ENCODE measurements at regions not wholly inside any gene's neighbourhood (a gene's known extent, or its start where the extent isn't known, plus 50 kb on each side); places are given as distances from the start of the nearest gene placed in this dataset.

DNA sequence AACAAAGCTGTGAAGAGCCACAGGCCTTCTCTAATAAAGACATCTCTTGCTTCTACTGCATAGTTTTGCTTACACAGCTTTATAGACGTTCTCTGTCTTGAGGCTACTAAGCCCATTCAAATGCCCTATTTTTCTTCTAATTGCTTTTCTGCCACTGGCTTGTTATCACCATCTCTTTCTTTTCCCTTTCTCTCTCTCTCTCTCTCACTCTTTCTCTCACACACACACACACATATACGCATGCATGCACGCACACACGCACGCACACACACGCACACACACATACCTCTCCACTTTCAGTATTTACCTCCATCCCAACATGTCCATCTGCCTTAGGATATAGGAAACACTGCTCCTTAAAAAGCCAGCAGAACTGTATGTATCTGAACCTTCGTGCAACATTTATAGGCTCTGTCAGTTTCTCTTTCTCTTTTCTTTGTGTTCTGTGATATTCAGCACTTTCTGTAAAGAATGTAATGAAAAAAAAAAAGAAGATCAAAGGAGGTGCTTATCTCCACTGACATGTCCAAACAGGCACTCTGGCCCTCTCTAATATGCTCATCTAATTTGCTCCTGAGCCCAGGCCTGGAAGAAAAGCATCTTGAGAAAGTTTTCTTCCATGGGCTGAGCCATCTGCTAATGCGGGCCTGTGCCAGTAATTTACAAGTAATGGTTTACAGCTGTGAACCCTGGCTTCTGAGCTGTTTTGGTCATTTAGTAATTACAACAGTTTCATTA is 1046.7 kb upstream of the MAP3K7 start:
- DNase-seq (ENCODE audit: low read depth in 4 of 4, low spot score in 3 of 4) = peak in 1 of 4 donors; percentile 14

DNA sequence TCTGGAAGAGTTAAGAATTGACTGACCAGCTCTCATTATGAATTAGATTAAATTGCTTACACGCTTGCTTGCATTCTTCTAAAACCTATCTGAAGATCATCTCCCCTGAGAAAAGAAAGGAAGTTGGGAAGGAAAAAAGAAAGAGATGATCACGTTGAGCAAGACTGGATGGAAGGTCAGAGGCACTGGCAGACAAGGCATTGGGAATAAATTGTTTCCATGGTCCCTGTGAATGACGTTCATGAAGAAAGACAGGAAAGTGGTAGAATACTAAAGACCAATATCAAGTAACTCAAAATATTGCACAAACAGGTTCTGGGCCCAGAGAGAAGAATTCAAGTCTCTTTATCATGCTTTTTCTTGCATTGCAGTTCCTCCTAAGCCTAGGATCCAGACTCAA is 1045.4 kb upstream of the MAP3K7 start:
- DNase-seq (ENCODE audit: low read depth in 4 of 4, low spot score in 3 of 4) = no peak

- no peak for DNase-seq (ENCODE audit: low read depth in 4 of 4, low spot score in 3 of 4)
Measured at GRCh38 chr6:91631227-91631626, 1044.4 kb upstream of the MAP3K7 start.

- no peak for DNase-seq (ENCODE audit: low read depth in 4 of 4, low spot score in 3 of 4)
Measured at GRCh38 chr6:91626911-91627310, 1040.0 kb upstream of the MAP3K7 start.

DNA sequence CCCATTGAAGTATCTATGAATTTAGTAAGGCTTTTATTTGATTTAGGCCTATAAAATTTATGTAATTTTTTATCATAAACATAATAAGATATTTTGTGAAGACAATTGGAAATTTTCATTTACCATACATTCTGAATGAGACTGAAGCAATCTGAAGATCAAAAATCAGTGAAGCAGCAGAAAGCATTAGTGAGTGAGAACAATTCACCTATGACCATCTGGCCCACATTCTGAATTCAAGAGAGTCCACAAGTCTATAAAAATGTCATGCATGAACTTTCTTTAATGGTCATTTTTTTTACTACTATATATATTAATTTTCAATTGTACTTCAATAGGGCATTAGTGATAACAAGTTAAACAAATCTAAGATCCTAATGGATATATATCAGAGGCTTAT is 1026.6 kb upstream of the MAP3K7 start:
- DNase-seq (ENCODE audit: low read depth in 4 of 4, low spot score in 3 of 4) = no peak

DNA sequence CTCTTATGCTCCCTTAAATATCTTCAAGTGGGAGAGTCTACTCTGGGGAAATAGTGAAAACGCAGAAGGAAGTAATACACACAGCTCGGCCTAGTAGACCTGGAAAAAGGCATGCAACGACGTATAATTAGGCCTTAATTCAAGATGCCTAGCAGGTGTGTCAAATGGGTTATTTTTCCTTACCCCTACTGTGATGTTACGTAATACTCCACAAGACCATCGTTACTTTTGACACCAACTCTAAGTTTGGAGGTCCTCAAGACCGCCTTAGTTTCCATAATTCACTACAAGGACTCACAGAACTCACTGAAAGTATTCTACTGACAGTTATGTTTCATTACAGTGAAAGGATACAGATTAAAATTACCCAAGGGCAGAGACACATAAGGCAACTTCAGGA is 1024.3 kb upstream of the MAP3K7 start:
- no peak for DNase-seq (ENCODE audit: low read depth in 4 of 4, low spot score in 3 of 4)

GRCh38 chr6:91608428-91608827 is 1021.6 kb upstream of the MAP3K7 start:
- DNase-seq (ENCODE audit: low read depth in 4 of 4, low spot score in 3 of 4) = no peak

GRCh38 chr6:91606148-91606901 is 1019.5 kb upstream of the MAP3K7 start:
- DNase-seq (ENCODE audit: low read depth in 4 of 4, low spot score in 3 of 4) = no peak

GRCh38 chr6:91600561-91600960 is 1013.7 kb upstream of the MAP3K7 start:
- DNase-seq (ENCODE audit: low read depth in 4 of 4, low spot score in 3 of 4) = no peak

DNA sequence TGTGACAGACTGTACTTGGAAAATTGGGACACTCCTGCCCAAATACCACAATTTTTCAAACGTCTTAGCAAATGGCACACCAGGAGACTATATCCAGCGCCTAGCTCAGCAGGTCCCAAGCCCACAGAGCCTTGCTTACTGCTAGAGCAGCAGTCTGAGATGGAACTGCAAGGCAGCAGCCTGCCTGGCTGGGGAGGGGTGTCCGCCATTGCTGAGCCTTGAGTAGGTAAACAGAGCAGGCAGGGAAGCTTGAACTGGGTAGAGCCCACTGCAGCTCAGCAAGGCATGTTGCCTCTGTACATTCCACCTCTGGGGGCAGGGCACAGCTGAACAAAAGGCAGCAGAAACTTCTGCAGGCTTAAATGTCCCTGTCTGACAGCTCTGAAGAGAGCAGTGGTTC is 1003.3 kb upstream of the MAP3K7 start:
- DNase-seq (ENCODE audit: low read depth in 4 of 4, low spot score in 3 of 4) = no peak

- DNase-seq (ENCODE audit: low read depth in 4 of 4, low spot score in 3 of 4) = no peak
Measured at GRCh38 chr6:91580635-91581034, 993.8 kb upstream of the MAP3K7 start.

DNA sequence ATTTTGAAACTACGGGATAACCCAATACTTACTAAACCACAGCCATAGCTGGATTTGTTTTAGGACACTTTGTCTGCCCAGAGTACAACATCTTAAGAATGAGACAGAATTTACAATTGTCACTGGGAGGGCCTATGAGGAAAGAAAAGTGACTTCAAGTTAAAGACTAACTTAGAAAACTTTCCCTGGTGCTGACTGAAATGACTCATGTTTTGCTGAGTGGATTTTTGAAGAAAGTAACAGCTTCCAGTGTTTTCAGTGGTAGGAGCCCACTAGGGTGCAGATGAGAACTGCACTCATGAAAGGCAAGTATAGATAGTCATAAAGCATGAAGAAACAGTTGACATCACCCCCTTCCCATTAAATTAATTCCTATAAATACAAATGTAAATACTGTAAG is 988.2 kb upstream of the MAP3K7 start:
- DNase-seq (ENCODE audit: low read depth in 4 of 4, low spot score in 3 of 4) = no peak

- DNase-seq (ENCODE audit: low read depth in 4 of 4, low spot score in 3 of 4) = no peak
Measured at GRCh38 chr6:91573826-91574416, 987.0 kb upstream of the MAP3K7 start.

- no peak for DNase-seq (ENCODE audit: low read depth in 4 of 4, low spot score in 3 of 4)
Measured at GRCh38 chr6:91572878-91573277, 986.0 kb upstream of the MAP3K7 start.

DNA sequence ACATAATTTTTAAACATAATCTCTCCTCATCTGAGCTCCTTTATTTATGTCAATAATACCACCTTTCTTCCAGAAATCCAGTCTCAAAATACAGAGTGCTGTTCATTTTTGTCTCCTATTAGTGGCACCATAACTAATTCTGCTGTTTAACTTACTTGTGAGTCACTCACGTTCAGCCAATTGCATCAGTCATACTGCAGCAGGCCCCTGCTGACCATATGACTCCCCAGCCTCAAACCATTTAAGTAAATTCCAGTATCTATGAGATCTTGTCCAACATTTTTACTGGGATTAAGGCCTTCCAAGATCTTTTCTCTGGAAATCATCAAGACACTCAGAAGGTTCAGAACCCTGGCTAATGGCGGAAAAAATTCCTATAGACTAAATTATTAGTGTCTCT is 982.2 kb upstream of the MAP3K7 start:
- no peak for DNase-seq (ENCODE audit: low read depth in 4 of 4, low spot score in 3 of 4)

- DNase-seq (ENCODE audit: low read depth in 4 of 4, low spot score in 3 of 4) = no peak
Measured at GRCh38 chr6:91566467-91566866, 979.6 kb upstream of the MAP3K7 start.

GRCh38 chr6:91565207-91565606 is 978.3 kb upstream of the MAP3K7 start:
- no peak for DNase-seq (ENCODE audit: low read depth in 4 of 4, low spot score in 3 of 4)

DNA sequence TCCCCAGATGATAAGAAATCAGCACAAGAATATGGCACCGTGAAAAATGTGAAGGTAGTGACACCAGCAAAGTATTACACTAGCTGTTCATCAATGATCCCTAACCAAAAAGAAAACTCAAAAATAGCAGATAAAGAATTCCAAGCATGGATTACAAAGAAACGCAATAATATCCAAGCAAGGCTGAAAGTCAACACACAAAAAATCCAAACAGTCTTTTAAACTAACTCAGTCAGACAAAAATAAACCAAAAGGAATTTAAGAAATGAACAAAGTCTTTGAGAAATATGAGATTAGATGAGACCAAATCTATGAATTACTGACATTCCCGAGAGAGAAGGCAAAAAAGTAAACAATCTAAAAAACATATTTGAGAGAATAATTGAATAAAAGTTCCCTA is 976.1 kb upstream of the MAP3K7 start:
- no peak for DNase-seq (ENCODE audit: low read depth in 4 of 4, low spot score in 3 of 4)

DNA sequence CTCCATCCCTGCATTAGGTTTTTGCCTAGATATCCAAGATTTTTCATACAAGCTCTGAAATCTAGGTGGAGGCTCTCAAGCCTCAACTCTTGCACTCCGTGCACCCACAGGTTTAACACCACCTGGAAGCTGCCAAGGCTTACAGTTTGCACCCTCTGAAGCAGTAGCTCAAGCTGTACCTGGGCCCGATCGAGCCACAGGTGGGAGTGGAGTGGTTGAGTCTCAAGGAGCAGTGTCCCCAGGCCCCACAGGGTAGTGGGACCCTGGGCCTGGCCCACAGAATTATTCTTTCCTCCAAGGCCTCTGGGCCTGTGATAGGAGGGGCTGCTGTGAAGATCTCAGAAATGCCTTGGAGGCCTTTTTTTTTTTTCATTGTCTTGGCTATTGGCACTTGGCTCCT is 973.5 kb upstream of the MAP3K7 start:
- no peak for DNase-seq (ENCODE audit: low read depth in 4 of 4, low spot score in 3 of 4)

- DNase-seq (ENCODE audit: low read depth in 4 of 4, low spot score in 3 of 4) = no peak
Measured at GRCh38 chr6:91540902-91541301, 954.0 kb upstream of the MAP3K7 start.

DNA sequence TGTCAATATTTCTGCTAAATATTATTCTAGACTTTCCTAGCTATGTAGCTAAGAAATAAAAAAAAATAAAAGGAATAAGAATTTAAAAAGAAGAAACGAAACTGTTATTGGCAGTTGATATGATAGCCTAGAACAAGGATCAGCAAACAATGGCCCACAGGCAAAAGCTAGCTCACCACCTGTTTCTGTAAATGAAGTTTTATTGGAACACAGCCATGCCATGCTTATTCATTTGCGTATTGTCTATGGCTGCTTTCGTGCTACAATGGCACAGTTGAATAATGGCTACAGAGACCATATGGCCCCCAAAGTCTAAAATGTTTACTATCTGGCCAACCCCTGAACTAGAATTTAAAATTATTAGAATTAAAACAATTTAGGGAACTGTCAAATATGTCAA is 952.6 kb upstream of the MAP3K7 start:
- no peak for DNase-seq (ENCODE audit: low read depth in 4 of 4, low spot score in 3 of 4)

GRCh38 chr6:91538622-91539021 is 951.8 kb upstream of the MAP3K7 start:
- no peak for DNase-seq (ENCODE audit: low read depth in 4 of 4, low spot score in 3 of 4)
